ENCODE measurements at regions not wholly inside any gene's neighbourhood (a gene's known extent, or its start where the extent isn't known, plus 50 kb on each side); places are given as distances from the start of the nearest gene placed in this dataset.

- no peaks in the 10 kb centered on the region for H3K4me1 ChIP-seq (ENCODE audit: control insufficient read depth, insufficient read depth, low read length)
- no peaks in the 10 kb centered on the region for H3K9me3 ChIP-seq (ENCODE audit: control insufficient read depth, insufficient read depth, low read depth, low read length)
- in situ Hi-C loops (cut with HindIII; ENCODE audit: low pct_unique_long_range_greater_than_20kb, low sequenced_read_pairs) (no loop called here), intact Hi-C loops (cut with micrococcal nuclease; ENCODE audit: unreplicated experiment) (no loop called here)
- ATAC-seq (no peak), DNase-seq (ENCODE audit: low read depth, low spot score) (no peak)
- no peaks in the 10 kb centered on the region for H3K36me3 ChIP-seq (ENCODE audit: control insufficient read depth, insufficient read depth, low read length)
- H3K27me3 ChIP-seq (ENCODE audit: control insufficient read depth, insufficient read depth, low read length): no peaks in the 10 kb centered on the region
- H3K27ac ChIP-seq (ENCODE audit: low read length): no peak overlapping the region
- BruUV-seq (replicated peaks): no TSS peak
- H3K4me3 ChIP-seq (ENCODE audit: low read depth in 2 of 2, low read length in 2 of 2): no peak overlapping the region
- TF ChIP-seq SIN3A (IDR thresholded peaks at IDR 0.05; ENCODE audit: borderline replicate concordance, insufficient read depth, low read depth, low read length) (no peak), CTCF (IDR thresholded peaks at IDR 0.05) (no peak), TCF7L2 (IDR thresholded peaks at IDR 0.05; ENCODE audit: low read depth, low read length) (no peak), POLR2AphosphoS5 (IDR thresholded peaks at IDR 0.05; ENCODE audit: low read depth, low read length) (no peak), REST (IDR thresholded peaks at IDR 0.05; ENCODE audit: insufficient read depth in 1 of 2, low read depth in 2 of 2, low read length in 1 of 2) (no peak)
- ChIA-PET CTCF (no interaction called here), POLR2A (no interaction called here)
These were observed 364.0 kb downstream of the LMO7 start for GRCh38 chr13:76000131-76000530.

- in situ Hi-C loops (cut with HindIII; ENCODE audit: low pct_unique_long_range_greater_than_20kb, low sequenced_read_pairs): no loop called here
- TF ChIP-seq REST (IDR thresholded peaks at IDR 0.05; ENCODE audit: insufficient read depth in 1 of 2, low read depth in 2 of 2, low read length in 1 of 2): no peak
- no peak for TF ChIP-seq TCF7L2 (IDR thresholded peaks at IDR 0.05; ENCODE audit: low read depth, low read length)
- TF ChIP-seq SIN3A (IDR thresholded peaks at IDR 0.05; ENCODE audit: borderline replicate concordance, insufficient read depth, low read depth, low read length): no peak
- TF ChIP-seq CTCF (IDR thresholded peaks at IDR 0.05): no peak
- no peak for TF ChIP-seq POLR2AphosphoS5 (IDR thresholded peaks at IDR 0.05; ENCODE audit: low read depth, low read length)
- DNase-seq (ENCODE audit: low read depth, low spot score) (no peak), ATAC-seq (no peak)
- Histone ChIP-seq H3K4me1 (ENCODE audit: control insufficient read depth, insufficient read depth, low read length) (no peaks in the 10 kb centered on the region), H3K36me3 (ENCODE audit: control insufficient read depth, insufficient read depth, low read length) (no peaks in the 10 kb centered on the region), H3K27me3 (ENCODE audit: control insufficient read depth, insufficient read depth, low read length) (no peaks in the 10 kb centered on the region), H3K9me3 (ENCODE audit: control insufficient read depth, insufficient read depth, low read depth, low read length) (no peaks in the 10 kb centered on the region), H3K27ac (ENCODE audit: low read length) (no peak overlapping the region), H3K4me3 (ENCODE audit: low read depth in 2 of 2, low read length in 2 of 2) (no peak overlapping the region)
- ChIA-PET POLR2A (no interaction called here), CTCF (no interaction called here)
- intact Hi-C loops (cut with micrococcal nuclease; ENCODE audit: unreplicated experiment): no loop called here
- BruUV-seq (replicated peaks): no TSS peak
These were observed 360.5 kb downstream of the LMO7 start for GRCh38 chr13:75996582-75996981.

Data from Panc1 (cell line).